ENCODE measurements at regions not wholly inside any gene's neighbourhood (a gene's known extent, or its start where the extent isn't known, plus 50 kb on each side); places are given as distances from the start of the nearest gene placed in this dataset.
A peak's percentile ranks its signal among the peaks of the same experiment; 100 is the strongest.

- Histone ChIP-seq H4K8ac (replicated peaks; ENCODE audit: insufficient read length, low read depth, low read length) (no peak overlapping the region), H3K56ac (ENCODE audit: insufficient read length, low read depth, low read length) (no peak overlapping the region), H3K27ac (ENCODE audit: insufficient read length, low read depth, low read length) (no peak overlapping the region), H3K4me2 (ENCODE audit: insufficient read depth, insufficient read length, low read length) (no peak overlapping the region), H4K20me1 (ENCODE audit: control insufficient read depth, insufficient read depth, insufficient read length) (no peaks in the 10 kb centered on the region), H3K79me2 (ENCODE audit: insufficient read depth, low read length) (no peaks in the 10 kb centered on the region), H2BK20ac (ENCODE audit: low read depth, low read length, poor library complexity, severe bottlenecking) (no peak overlapping the region), H2AK5ac (ENCODE audit: insufficient read length, low read length) (no peak overlapping the region), H3K14ac (ENCODE audit: insufficient read depth, low read length) (no peak overlapping the region), H3K9ac (ENCODE audit: extremely low read depth, insufficient read length, low read length) (no peak overlapping the region), H4K5ac (ENCODE audit: insufficient read length, low read depth, low read length) (no peak overlapping the region), H3T11ph (ENCODE audit: low read length) (no peak overlapping the region), H3K23ac (ENCODE audit: insufficient read length, low read depth, low read length) (no peak overlapping the region), H4K91ac (ENCODE audit: insufficient read length, low read depth, low read length) (no peak overlapping the region), H3K27me3 (ENCODE audit: insufficient read depth, low read length) (no peaks in the 10 kb centered on the region), H2BK12ac (ENCODE audit: insufficient read length, low read depth, low read length) (no peak overlapping the region), H3K4ac (ENCODE audit: low read depth, low read length) (no peak overlapping the region), H2BK5ac (ENCODE audit: insufficient read length, low read length) (no peak overlapping the region), H3K4me1 (ENCODE audit: insufficient read depth, low read length) (no peaks in the 10 kb centered on the region), H3K23me2 (ENCODE audit: insufficient read length, low read depth, low read length, poor library complexity, severe bottlenecking) (no peaks in the 10 kb centered on the region), H2BK120ac (ENCODE audit: low read depth, low read length, poor library complexity, severe bottlenecking) (no peak overlapping the region), H3K18ac (ENCODE audit: insufficient read length, low read depth, low read length) (no peak overlapping the region), H2AFZ (ENCODE audit: low read length) (no peak overlapping the region), H2BK15ac (ENCODE audit: low read depth, low read length) (no peak overlapping the region), H3K9me3 (ENCODE audit: control insufficient read depth, low read depth, low read length) (no peaks in the 10 kb centered on the region), H3K79me1 (ENCODE audit: insufficient read depth, low read depth, low read length, poor library complexity, severe bottlenecking) (no peaks in the 10 kb centered on the region)
- no peak for TF ChIP-seq CTCF (conservative IDR thresholded peaks at IDR 0.05)
- H3K4me3 Mint-ChIP-seq, result no peak overlapping the region
- WGBS (ENCODE audit: extremely low coverage, insufficient read length, low lambda C conversion rate), result no CpG with 5 or more reads among the region's 11 CpGs
- H3K36me3 Mint-ChIP-seq (ENCODE audit: insufficient read depth in 1 of 3, low read depth in 3 of 3), result no peaks in the 10 kb centered on the region; a peak in 3 of 7 replicates
- H3K4me1 Mint-ChIP-seq, result no peaks in the 10 kb centered on the region
- H3K27ac Mint-ChIP-seq, result peak overlapping the region in 1 of 3 experiments; percentile 3; a peak in 2 of 7 replicates
- no peak for DNase-seq
- peaks cover 7% of the 10 kb centered on the region in 2 experiments; a peak in 4 of 5 replicates for H3K9me3 Mint-ChIP-seq
- peaks cover 3% of the 10 kb centered on the region; the same call in 1 of the 2 replicates for H3K27me3 Mint-ChIP-seq (ENCODE audit: low read depth)
Observed at GRCh38 chr16:88317613-88317965, 65.2 kb upstream of the ZNF469 start.

Measured in H9 (cell line).